ACHN (cell line): ENCODE measurements at regions not wholly inside any gene's neighbourhood (a gene's known extent, or its start where the extent isn't known, plus 50 kb on each side); places are given as distances from the start of the nearest gene placed in this dataset.

Experiments used
- DNase-seq: peaks from one replicate; pipeline ENCODE4 v3.0.0-alpha.2; 2015
- in situ Hi-C: cut with HindIII; loops from 2 replicates; pipeline ENCODE4 v1.10.0; 2017; ENCODE audit warnings: low sequenced_read_pairs, low pct_ligation_motif_present, low pct_unique_long_range_greater_than_20kb

GRCh38 chr5:60332244-60333004, 367.5 kb downstream of the DEPDC1B start:
- in situ Hi-C loops = no loop called here
- DNase-seq = no peak

GRCh38 chr5:60330236-60330635, 369.7 kb downstream of the DEPDC1B start:
- DNase-seq = no peak
- in situ Hi-C loops = no loop called here

GRCh38 chr5:60325870-60326269, 374.1 kb downstream of the DEPDC1B start:
- no peak for DNase-seq
- in situ Hi-C loops = no loop called here

GRCh38 chr5:60323596-60323995, 376.4 kb downstream of the DEPDC1B start:
- in situ Hi-C loops = no loop called here
- no peak for DNase-seq

GRCh38 chr5:60312098-60312497, 387.9 kb downstream of the DEPDC1B start:
- no peak for DNase-seq
- in situ Hi-C loops = no loop called here

GRCh38 chr5:60299944-60300343, 400.0 kb downstream of the DEPDC1B start:
- in situ Hi-C loops = no loop called here
- DNase-seq = no peak

- no peak for DNase-seq
- in situ Hi-C loops = no loop called here
Observed at GRCh38 chr5:60297658-60298057, 402.3 kb downstream of the DEPDC1B start.

GRCh38 chr5:60295423-60295822, 401.9 kb upstream of the PDE4D start:
- in situ Hi-C loops = no loop called here
- peak; percentile 15 for DNase-seq

- in situ Hi-C loops = no loop called here
- no peak for DNase-seq
Observed at GRCh38 chr5:60293518-60293917, 400.0 kb upstream of the PDE4D start.

GRCh38 chr5:60287174-60287771, 393.7 kb upstream of the PDE4D start:
- peak; percentile 78 for DNase-seq
- in situ Hi-C loops = no loop called here

GRCh38 chr5:60285910-60286309, 392.4 kb upstream of the PDE4D start:
- in situ Hi-C loops = no loop called here
- no peak for DNase-seq

- in situ Hi-C loops = no loop called here
- DNase-seq = no peak
Observed at GRCh38 chr5:60280943-60281342, 387.4 kb upstream of the PDE4D start.

GRCh38 chr5:60277941-60278340, 384.4 kb upstream of the PDE4D start:
- in situ Hi-C loops = no loop called here
- DNase-seq = no peak

GRCh38 chr5:60274747-60275146, 381.2 kb upstream of the PDE4D start:
- in situ Hi-C loops = no loop called here
- DNase-seq = no peak

- in situ Hi-C loops = no loop called here
- no peak for DNase-seq
Observed at GRCh38 chr5:60271517-60271916, 378.0 kb upstream of the PDE4D start.

- DNase-seq = no peak
- in situ Hi-C loops = no loop called here
Observed at GRCh38 chr5:60267907-60268306, 374.4 kb upstream of the PDE4D start.

GRCh38 chr5:60263346-60263745, 369.8 kb upstream of the PDE4D start:
- in situ Hi-C loops = no loop called here

GRCh38 chr5:60262576-60263295, 369.2 kb upstream of the PDE4D start:
- DNase-seq = no peak
- in situ Hi-C loops = no loop called here

More at GRCh38 chr5:60263346-60263745, 369.8 kb upstream of the PDE4D start:
- DNase-seq = no peak

- in situ Hi-C loops = no loop called here
- no peak for DNase-seq
Observed at GRCh38 chr5:60261732-60262131, 368.2 kb upstream of the PDE4D start.

- DNase-seq = no peak
- in situ Hi-C loops = no loop called here
Observed at GRCh38 chr5:60260658-60261057, 367.1 kb upstream of the PDE4D start.
